GM12878 (cell line): ENCODE measurements at regions not wholly inside any gene's neighbourhood (a gene's known extent, or its start where the extent isn't known, plus 50 kb on each side); places are given as distances from the start of the nearest gene placed in this dataset.

Experiments used
- ATAC-seq: fragments of 200-7000 bp; cut with Tn5 transposase; 3 replicates; pipeline ENCODE4 v1.9.1; 2020; ENCODE audit warnings: mild to moderate bottlenecking, moderate library complexity
- BruUV-seq: library from RNA; stranded (reverse); fragments of 400-500 nt; replicated peaks from 2 replicates; lab custom pipeline; 2021; lab: Mats Ljungman, UMichigan
- CTCF ChIA-PET: fragments of 300-600 bp; sonication (Branson Sonifier 250); formaldehyde crosslinking; extraction: SDS; loops from one replicate; lab custom pipeline; 2021; ENCODE audit warnings: inconsistent platforms; lab: Yijun Ruan, JAX
- POLR2A ChIA-PET: fragments of 350-600 bp; formaldehyde crosslinking; extraction: SDS; loops from one replicate; lab custom pipeline; 2021; ENCODE audit warnings: inconsistent platforms; lab: Charles Lee
- RAD21 ChIA-PET: fragments of 300-600 bp; sonication (Branson Sonifier 250); formaldehyde crosslinking; loops from one replicate; lab custom pipeline; 2023; ENCODE audit warnings: antibody characterized with exemption; ENCODE audit not compliant: unreplicated experiment; lab: Charles Lee
- SMC1A ChIA-PET: fragments of 300-600 bp; sonication (Branson Sonifier 250); formaldehyde crosslinking; loops from one replicate; lab custom pipeline; 2023; ENCODE audit not compliant: unreplicated experiment, uncharacterized antibody; lab: Charles Lee
- DNase-seq: peaks from one replicate; pipeline ENCODE4 v3.0.0-alpha.2; 2011; ENCODE audit warnings: low read depth, low spot score
- FAIRE-seq: peaks from 3 replicates; lab custom pipeline; 2011; peaks lifted over from hg19 to GRCh38; lab: Jason Lieb, UNC
- H2AFZ ChIP-seq: 2 replicates; pipeline ENCODE4 v1.6.0; 2011; ENCODE audit warnings: low read depth, low read length, control low read depth; ENCODE audit not compliant: control insufficient read depth
- H3K27ac ChIP-seq: 2 replicates; pipeline ENCODE4 v1.5.1; 2011; ENCODE audit warnings: control low read depth; ENCODE audit not compliant: control insufficient read depth, insufficient read depth
- H3K27me3 ChIP-seq, 2 experiments: replicated peaks in 1 of 2; 2 replicates each; pipeline versions ENCODE4 v1.6.0 to v1.6.1; 2011; ENCODE audit warnings: low read length in 1 of 2; ENCODE audit not compliant: control insufficient read depth in 2 of 2, insufficient read depth in 2 of 2
- H3K36me3 ChIP-seq, 2 experiments: 2 replicates each; pipeline ENCODE4 v1.5.1; 2011; ENCODE audit warnings: low read length in 1 of 2; ENCODE audit not compliant: control insufficient read depth in 2 of 2, insufficient read depth in 2 of 2
- H3K4me1 ChIP-seq: 2 replicates; pipeline ENCODE4 v1.6.1; 2011; ENCODE audit warnings: mild to moderate bottlenecking, low read length, moderate library complexity, mixed read lengths; ENCODE audit not compliant: control insufficient read depth, insufficient read depth
- H3K4me2 ChIP-seq: 2 replicates; pipeline ENCODE4 v1.6.0; 2011; ENCODE audit warnings: control low read depth; ENCODE audit not compliant: control insufficient read depth, insufficient read depth
- H3K4me3 ChIP-seq: fragments of 200-600 bp; sonication (generic); 2 replicates; pipeline ENCODE4 v1.5.1; 2016
- H3K79me2 ChIP-seq: 2 replicates; pipeline ENCODE4 v1.6.0; 2011; ENCODE audit warnings: low read length; ENCODE audit not compliant: control insufficient read depth, insufficient read depth
- H3K9ac ChIP-seq: 2 replicates; pipeline ENCODE4 v1.8.0; 2011; ENCODE audit warnings: low read length, control low read depth, mixed read lengths; ENCODE audit not compliant: control insufficient read depth, insufficient read depth
- H3K9me3 ChIP-seq: replicated peaks from 3 replicates; pipeline ENCODE4 v1.5.1; 2011; ENCODE audit warnings: mild to moderate bottlenecking, low read length; ENCODE audit not compliant: control insufficient read depth, insufficient read depth
- H4K20me1 ChIP-seq: 2 replicates; pipeline ENCODE4 v1.6.0; 2011; ENCODE audit not compliant: control insufficient read depth, insufficient read depth
- EGR1 ChIP-seq, 2 experiments: IDR thresholded peaks; 1 replicate in 1 of 2; 2 replicates in 1 of 2; pipeline ENCODE4 v1.6.1; 2011 to 2012; ENCODE audit warnings: low read depth in 2 of 2, low read length in 2 of 2, borderline replicate concordance in 1 of 2, mild to moderate bottlenecking in 1 of 2, moderate library complexity in 1 of 2
- EP300 ChIP-seq, 2 experiments: fragments of 150-350 bp in 1 of 2; IDR thresholded peaks; 2 replicates each; pipeline ENCODE4 v1.6.1; 2011 to 2012; ENCODE audit warnings: low read depth in 2 of 2, low read length in 2 of 2, borderline replicate concordance in 1 of 2, improper control_type of control experiment in 1 of 2, inconsistent platforms in 1 of 2; ENCODE audit not compliant: control insufficient read depth in 1 of 2
- FOXK2 ChIP-seq: fragments of 450-650 bp; IDR thresholded peaks from 2 replicates; pipeline ENCODE4 v1.6.1; 2017; ENCODE audit warnings: mild to moderate bottlenecking, moderate library complexity
- NBN ChIP-seq: fragments of 450-650 bp; IDR thresholded peaks from 2 replicates; pipeline ENCODE4 v1.6.1; 2016
- RFX5 ChIP-seq: IDR thresholded peaks from 2 replicates; pipeline ENCODE4 v1.6.1; 2011; ENCODE audit warnings: low read depth, low read length, improper control_type of control experiment
- SMAD5 ChIP-seq: IDR thresholded peaks from 2 replicates; pipeline ENCODE4 v1.6.1; 2016; ENCODE audit warnings: antibody characterized with exemption, low read depth
- SPI1 ChIP-seq: IDR thresholded peaks from 2 replicates; pipeline ENCODE4 v1.6.1; 2011; ENCODE audit warnings: low read depth, mild to moderate bottlenecking, low read length, moderate library complexity, borderline replicate concordance; ENCODE audit not compliant: insufficient read depth
- TAF1 ChIP-seq: IDR thresholded peaks from 2 replicates; pipeline ENCODE4 v1.6.1; 2011; ENCODE audit warnings: mild to moderate bottlenecking, low read depth, low read length, borderline replicate concordance
- WGBS: methylation state at CpG from one replicate; pipeline ENCODE4 v1.1.6; 2016; ENCODE audit warnings: low lambda C conversion rate; ENCODE audit not compliant: insufficient replicate concordance, insufficient coverage; ENCODE audit errors: missing lambda C conversion rate; 5-methylcytosine and 5-hydroxymethylcytosine counted together
- in situ Hi-C: fragments of 300-500 bp; cut with MboI; formaldehyde crosslinking; loops from 9 replicates; pipeline ENCODE4 v1.14.3; 2018; ENCODE audit warnings: mixed read lengths
- intact Hi-C: fragments of 100-400 bp; cut with micrococcal nuclease; formaldehyde crosslinking; loops from one replicate; pipeline ENCODE4 v1.14.2; 2022; ENCODE audit not compliant: unreplicated experiment
- TF ChIP-seq, protein P1 (sequence below): IDR thresholded peaks from 2 replicates; pipeline ENCODE4 v1.6.1; 2012; ENCODE audit warnings: low read length, inconsistent platforms

DNA sequence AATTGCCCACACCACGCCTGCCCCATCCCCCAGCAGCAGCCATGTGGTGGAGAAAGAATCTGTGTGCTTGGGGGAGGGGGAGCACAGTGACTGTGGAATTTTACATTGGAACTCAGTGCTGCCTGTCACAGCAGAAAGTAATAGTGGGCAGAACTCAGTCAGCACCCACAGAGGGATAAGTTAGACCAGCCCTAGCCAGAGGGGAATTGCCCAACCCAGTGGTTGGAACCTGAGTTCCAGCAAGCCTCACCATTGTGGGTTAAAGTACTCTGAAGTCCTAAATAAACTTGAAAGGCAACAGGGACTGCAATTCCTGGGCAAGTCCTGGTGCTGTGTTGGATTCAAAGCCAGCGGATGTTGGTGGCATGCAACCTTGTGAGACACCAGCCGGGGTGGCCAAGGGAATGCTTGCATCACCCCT lies 88.8 kb downstream of the MRPL39 start:
- no peaks in the 10 kb centered on the region for H3K79me2 ChIP-seq
- 100% methylated on average over 3 of the region's 3 CpGs for whole genome bisulfite sequencing
- H2AFZ ChIP-seq = no peak overlapping the region
- RAD21 ChIA-PET = no interaction called here
- POLR2A ChIA-PET = no interaction called here
- no peaks in the 10 kb centered on the region for H3K4me1 ChIP-seq
- BruUV-seq = no TSS peak
- DNase-seq (no peak), FAIRE-seq (no peak), ATAC-seq (no peak)
- in situ Hi-C loops = no loop called here
- H3K36me3 ChIP-seq = no peaks in the 10 kb centered on the region
- H3K9ac ChIP-seq = no peak overlapping the region
- no peak overlapping the region for H3K27ac ChIP-seq
- SMC1A ChIA-PET = no interaction called here
- H3K4me3 ChIP-seq = no peak overlapping the region
- no peaks in the 10 kb centered on the region; the same call in 2 of the 3 replicates for H3K9me3 ChIP-seq
- CTCF ChIA-PET = no interaction called here
- no peak overlapping the region for H3K4me2 ChIP-seq
- TF ChIP-seq NBN (no peak), SPI1 (no peak), TAF1 (no peak), SMAD5 (no peak), EP300 (IDR thresholded peaks at IDR 0.05; ENCODE audit: borderline replicate concordance in 1 of 2, control insufficient read depth in 1 of 2, low read depth in 2 of 2, low read length in 2 of 2) (no peak), FOXK2 (no peak), RFX5 (no peak), EGR1 (IDR thresholded peaks at IDR 0.05; ENCODE audit: borderline replicate concordance in 1 of 2, low read depth in 2 of 2, low read length in 2 of 2) (no peak)
- TF ChIP-seq, protein P1, sequence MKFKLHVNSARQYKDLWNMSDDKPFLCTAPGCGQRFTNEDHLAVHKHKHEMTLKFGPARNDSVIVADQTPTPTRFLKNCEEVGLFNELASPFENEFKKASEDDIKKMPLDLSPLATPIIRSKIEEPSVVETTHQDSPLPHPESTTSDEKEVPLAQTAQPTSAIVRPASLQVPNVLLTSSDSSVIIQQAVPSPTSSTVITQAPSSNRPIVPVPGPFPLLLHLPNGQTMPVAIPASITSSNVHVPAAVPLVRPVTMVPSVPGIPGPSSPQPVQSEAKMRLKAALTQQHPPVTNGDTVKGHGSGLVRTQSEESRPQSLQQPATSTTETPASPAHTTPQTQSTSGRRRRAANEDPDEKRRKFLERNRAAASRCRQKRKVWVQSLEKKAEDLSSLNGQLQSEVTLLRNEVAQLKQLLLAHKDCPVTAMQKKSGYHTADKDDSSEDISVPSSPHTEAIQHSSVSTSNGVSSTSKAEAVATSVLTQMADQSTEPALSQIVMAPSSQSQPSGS = no peak
- no peaks in the 10 kb centered on the region for H3K27me3 ChIP-seq
- intact Hi-C loops = no loop called here
- H4K20me1 ChIP-seq = no peaks in the 10 kb centered on the region
